ENCODE measurements at regions not wholly inside any gene's neighbourhood (a gene's known extent, or its start where the extent isn't known, plus 50 kb on each side); places are given as distances from the start of the nearest gene placed in this dataset.

- no peak for TF ChIP-seq CTCF (IDR thresholded peaks at IDR 0.05; ENCODE audit: borderline replicate concordance, extremely low read depth, insufficient read depth)
- Histone ChIP-seq H3K9ac (ENCODE audit: low read length in 3 of 3) (no peak overlapping the region), H3K4me3 (ENCODE audit: low read length in 3 of 3) (no peak overlapping the region), H3K27ac (ENCODE audit: low read depth in 2 of 2, low read length in 2 of 2) (no peak overlapping the region), H3K9me3 (ENCODE audit: control insufficient read depth in 2 of 3, insufficient read depth in 1 of 3, low read length in 3 of 3) (no peaks in the 10 kb centered on the region), H3K4me1 (ENCODE audit: control insufficient read depth in 2 of 3, insufficient read depth in 2 of 3, low read depth in 1 of 3, low read length in 3 of 3) (no peaks in the 10 kb centered on the region), H3K36me3 (ENCODE audit: control insufficient read depth in 2 of 3, insufficient read depth in 3 of 3, low read length in 3 of 3) (no peaks in the 10 kb centered on the region), H3K27me3 (ENCODE audit: control insufficient read depth, insufficient read depth, low read length) (no peaks in the 10 kb centered on the region)
- FAIRE-seq = no peak
- intact Hi-C loops (cut with DNase I) = no loop called here
- no peak for DNase-seq
Observed at GRCh38 chr10:10818082-10818481, 199.6 kb upstream of the CELF2 start.

GRCh38 chr10:10819206-10819856 is 198.3 kb upstream of the CELF2 start:
- FAIRE-seq (no peak), DNase-seq (no peak)
- no peak overlapping the region for H3K4me3 ChIP-seq (ENCODE audit: low read length in 3 of 3)
- no peaks in the 10 kb centered on the region for H3K4me1 ChIP-seq (ENCODE audit: control insufficient read depth in 2 of 3, insufficient read depth in 2 of 3, low read depth in 1 of 3, low read length in 3 of 3)
- H3K9me3 ChIP-seq (ENCODE audit: control insufficient read depth in 2 of 3, insufficient read depth in 1 of 3, low read length in 3 of 3) = no peaks in the 10 kb centered on the region
- no peaks in the 10 kb centered on the region for H3K36me3 ChIP-seq (ENCODE audit: control insufficient read depth in 2 of 3, insufficient read depth in 3 of 3, low read length in 3 of 3)
- no peaks in the 10 kb centered on the region for H3K27me3 ChIP-seq (ENCODE audit: control insufficient read depth, insufficient read depth, low read length)
- intact Hi-C loops (cut with DNase I) = no loop called here
- H3K9ac ChIP-seq (ENCODE audit: low read length in 3 of 3) = no peak overlapping the region
- H3K27ac ChIP-seq (ENCODE audit: low read depth in 2 of 2, low read length in 2 of 2) = no peak overlapping the region
- no peak for TF ChIP-seq CTCF (IDR thresholded peaks at IDR 0.05; ENCODE audit: borderline replicate concordance, extremely low read depth, insufficient read depth)

DNA sequence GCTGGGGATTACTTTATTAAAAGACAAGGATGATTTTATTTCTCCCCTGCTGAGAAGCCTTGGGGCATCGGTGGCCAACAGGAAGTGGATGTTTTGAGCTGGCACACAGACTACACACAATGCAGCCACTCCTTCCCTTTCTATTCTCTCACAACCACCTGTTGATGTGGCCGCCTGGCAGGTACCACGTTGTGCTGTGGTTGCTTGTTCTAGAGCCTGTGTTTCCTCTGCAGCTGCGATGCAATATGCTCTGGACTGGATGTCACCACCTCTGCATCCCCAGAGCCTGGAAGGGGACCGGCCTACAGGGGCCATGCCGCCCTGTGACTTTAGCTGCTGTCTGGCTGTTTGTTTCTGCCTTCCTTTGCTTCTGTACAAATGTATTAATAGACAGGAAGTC is 195.7 kb upstream of the CELF2 start:
- Histone ChIP-seq H3K4me3 (ENCODE audit: low read length in 3 of 3) (no peak overlapping the region), H3K27me3 (ENCODE audit: control insufficient read depth, insufficient read depth, low read length) (no peaks in the 10 kb centered on the region), H3K27ac (ENCODE audit: low read depth in 2 of 2, low read length in 2 of 2) (no peak overlapping the region), H3K4me1 (ENCODE audit: control insufficient read depth in 2 of 3, insufficient read depth in 2 of 3, low read depth in 1 of 3, low read length in 3 of 3) (no peaks in the 10 kb centered on the region), H3K9ac (ENCODE audit: low read length in 3 of 3) (no peak overlapping the region), H3K9me3 (ENCODE audit: control insufficient read depth in 2 of 3, insufficient read depth in 1 of 3, low read length in 3 of 3) (no peaks in the 10 kb centered on the region), H3K36me3 (ENCODE audit: control insufficient read depth in 2 of 3, insufficient read depth in 3 of 3, low read length in 3 of 3) (no peaks in the 10 kb centered on the region)
- DNase-seq (no peak), FAIRE-seq (no peak)
- intact Hi-C loops (cut with DNase I) = no loop called here
- TF ChIP-seq CTCF (IDR thresholded peaks at IDR 0.05; ENCODE audit: borderline replicate concordance, extremely low read depth, insufficient read depth) = no peak

All from kidney (tissue), 13 donors.